SU-DHL-6 (cell line): ENCODE measurements at regions not wholly inside any gene's neighbourhood (a gene's known extent, or its start where the extent isn't known, plus 50 kb on each side); places are given as distances from the start of the nearest gene placed in this dataset.

Experiments used
- CTCF ChIP-seq: fragments of 200-600 bp; sonication (generic); IDR thresholded peaks from one replicate; pipeline ENCODE4 v1.5.1; 2017; ENCODE audit warnings: antibody characterized with exemption, mild to moderate bottlenecking, low read length, moderate library complexity; ENCODE audit not compliant: insufficient read depth, poor library complexity, severe bottlenecking
- EZH2phosphoT487 ChIP-seq: fragments of 200-600 bp; sonication (generic), shearing (Covaris generic); conservative IDR thresholded peaks from 2 replicates; pipeline ENCODE4 v1.6.1; 2018; ENCODE audit warnings: mild to moderate bottlenecking, antibody characterized with exemption, low read length, moderate library complexity, mixed read lengths

GRCh38 chr6:168908166-168908565 lies 345.5 kb downstream of the THBS2 start:
- TF ChIP-seq CTCF (no peak), EZH2phosphoT487 (no peak)
